Kidney epithelial cell (primary cell): ENCODE measurements at regions not wholly inside any gene's neighbourhood (a gene's known extent, or its start where the extent isn't known, plus 50 kb on each side); places are given as distances from the start of the nearest gene placed in this dataset.
"Not testable (repeated sequence)": the region's sequence is repeated elsewhere in the genome, so short reads cannot be mapped to it uniquely, and the experiment has no call there.

ENCODE experiments used
- DNase-seq: peaks from one replicate; pipeline ENCODE4 v3.0.0-alpha.2; 2010; ENCODE audit warnings: low read depth
- H3K27me3 ChIP-seq: 2 replicates; pipeline ENCODE4 v1.6.0; 2011; ENCODE audit warnings: low read length; ENCODE audit not compliant: control insufficient read depth, insufficient read depth
- H3K36me3 ChIP-seq: 2 replicates; pipeline ENCODE4 v1.5.1; 2011; ENCODE audit warnings: low read length; ENCODE audit not compliant: control insufficient read depth, insufficient read depth
- H3K4me3 ChIP-seq: 2 replicates; pipeline ENCODE4 v1.5.1; 2011; ENCODE audit warnings: low read depth, mild to moderate bottlenecking, control low read depth, low read length
- CTCF ChIP-seq: IDR thresholded peaks from 2 replicates; pipeline ENCODE4 v1.5.1; 2011; ENCODE audit warnings: mild to moderate bottlenecking, moderate library complexity, low read length, control low read depth, inconsistent platforms; ENCODE audit not compliant: insufficient read depth, poor library complexity, severe bottlenecking

GRCh38 chr1:181222972-181223505 lies 134.5 kb downstream of the IER5 start:
- H3K36me3 ChIP-seq: no peaks in the 10 kb centered on the region
- no peak for DNase-seq
- no peak for TF ChIP-seq CTCF
- no peaks in the 10 kb centered on the region for H3K27me3 ChIP-seq
- no peak overlapping the region for H3K4me3 ChIP-seq

DNA sequence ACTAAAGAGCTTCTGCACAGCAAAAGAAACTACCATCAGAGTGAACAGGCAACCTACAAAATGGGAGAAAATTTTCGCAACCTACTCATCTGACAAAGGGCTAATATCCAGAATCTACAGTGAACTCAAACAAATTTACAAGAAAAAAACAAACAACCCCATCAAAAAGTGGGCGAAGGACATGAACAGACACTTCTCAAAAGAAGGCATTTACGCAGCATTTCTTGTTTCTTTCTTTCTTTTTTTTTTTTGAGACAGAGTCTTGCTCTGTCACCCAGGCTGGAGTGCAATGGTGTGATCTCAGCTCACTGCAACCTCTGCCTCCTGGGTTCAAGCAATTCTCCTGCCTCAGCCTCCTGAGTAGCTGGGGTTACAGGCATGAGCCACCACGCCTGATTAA lies 138.2 kb downstream of the IER5 start:
- not testable (repeated sequence) for H3K36me3 ChIP-seq, H3K27me3 ChIP-seq, H3K4me3 ChIP-seq, DNase-seq

GRCh38 chr1:181239086-181239485 lies 150.6 kb downstream of the IER5 start:
- DNase-seq: no peak
- H3K27me3 ChIP-seq: no peaks in the 10 kb centered on the region
- H3K4me3 ChIP-seq: no peak overlapping the region
- H3K36me3 ChIP-seq: no peaks in the 10 kb centered on the region
- TF ChIP-seq CTCF: no peak

DNA sequence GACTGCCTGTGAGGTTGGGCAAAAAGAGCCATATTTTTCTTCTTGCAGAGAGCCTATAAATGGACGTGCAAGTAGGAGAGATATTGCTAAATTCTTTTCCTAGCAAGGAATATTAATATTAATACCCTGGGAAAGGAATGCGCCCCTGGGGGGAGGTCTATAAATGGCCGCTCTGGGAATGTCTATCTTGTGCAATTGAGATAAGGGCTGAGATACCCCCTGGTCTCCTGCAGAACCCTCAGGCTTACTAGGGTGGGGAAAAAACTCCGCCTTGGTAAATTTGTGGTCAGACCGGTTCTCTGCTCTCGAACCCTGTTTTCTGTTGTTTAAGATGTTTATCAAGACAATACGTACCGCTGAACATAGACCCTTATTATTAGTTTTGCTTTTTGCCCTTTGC lies 157.8 kb downstream of the IER5 start:
- H3K36me3 ChIP-seq, H3K4me3 ChIP-seq, H3K27me3 ChIP-seq, DNase-seq: not testable (repeated sequence)

GRCh38 chr1:181248361-181248760 lies 159.9 kb downstream of the IER5 start:
- not testable (repeated sequence) for H3K4me3 ChIP-seq, DNase-seq, H3K36me3 ChIP-seq, H3K27me3 ChIP-seq

GRCh38 chr1:181249186-181249585 lies 160.7 kb downstream of the IER5 start:
- H3K4me3 ChIP-seq: no peak overlapping the region
- no peak for TF ChIP-seq CTCF
- no peak for DNase-seq
- H3K36me3 ChIP-seq: no peaks in the 10 kb centered on the region
- H3K27me3 ChIP-seq: no peaks in the 10 kb centered on the region

- H3K4me3 ChIP-seq: no peak overlapping the region
- no peaks in the 10 kb centered on the region for H3K27me3 ChIP-seq
- TF ChIP-seq CTCF: no peak
- no peaks in the 10 kb centered on the region for H3K36me3 ChIP-seq
- no peak for DNase-seq
Measured at GRCh38 chr1:181250038-181250437, 161.5 kb downstream of the IER5 start.
